ENCODE measurements at regions not wholly inside any gene's neighbourhood (a gene's known extent, or its start where the extent isn't known, plus 50 kb on each side); places are given as distances from the start of the nearest gene placed in this dataset.

- no peak for TF ChIP-seq CTCF (IDR thresholded peaks at IDR 0.05)
- POLR2A ChIA-PET: no interaction called here
- intact Hi-C loops (cut with micrococcal nuclease): no loop called here
- Mint-ChIP-seq H3K9me3 (peaks cover 17% of the 10 kb centered on the region), H3K27ac (no peak overlapping the region), H3K36me3 (ENCODE audit: low read depth) (peaks cover 2% of the 10 kb centered on the region), H3K4me3 (no peak overlapping the region), H3K27me3 (peaks cover 2% of the 10 kb centered on the region), H3K4me1 (no peaks in the 10 kb centered on the region)
- CTCF ChIA-PET: no interaction called here
- ATAC-seq (ENCODE audit: low read depth): no peak
- no peak for DNase-seq
These were observed 74.0 kb upstream of the SOX1 start for GRCh38 chr13:111992911-111993310.

- DNase-seq (no peak), ATAC-seq (ENCODE audit: low read depth) (no peak)
- TF ChIP-seq CTCF (IDR thresholded peaks at IDR 0.05): no peak
- peaks cover 2% of the 10 kb centered on the region for H3K27me3 Mint-ChIP-seq
- intact Hi-C loops (cut with micrococcal nuclease): no loop called here
- ChIA-PET POLR2A (no interaction called here), CTCF (no interaction called here)
- H3K27ac Mint-ChIP-seq: no peak overlapping the region
- H3K9me3 Mint-ChIP-seq: peaks cover 17% of the 10 kb centered on the region
- peaks cover 2% of the 10 kb centered on the region for H3K36me3 Mint-ChIP-seq (ENCODE audit: low read depth)
- H3K4me3 Mint-ChIP-seq: no peak overlapping the region
- no peaks in the 10 kb centered on the region for H3K4me1 Mint-ChIP-seq
These were observed 73.3 kb upstream of the SOX1 start for GRCh38 chr13:111993691-111994090.

GRCh38 chr13:111994578-111994977 lies 72.4 kb upstream of the SOX1 start:
- intact Hi-C loops (cut with micrococcal nuclease): no loop called here
- peaks cover 2% of the 10 kb centered on the region for H3K36me3 Mint-ChIP-seq (ENCODE audit: low read depth)
- no peak overlapping the region for H3K4me3 Mint-ChIP-seq
- no peak for TF ChIP-seq CTCF (IDR thresholded peaks at IDR 0.05)
- DNase-seq (no peak), ATAC-seq (ENCODE audit: low read depth) (no peak)
- no peak overlapping the region for H3K27ac Mint-ChIP-seq
- ChIA-PET CTCF (no interaction called here), POLR2A (no interaction called here)
- peaks cover 16% of the 10 kb centered on the region for H3K9me3 Mint-ChIP-seq
- no peaks in the 10 kb centered on the region for H3K4me1 Mint-ChIP-seq
- peaks cover 2% of the 10 kb centered on the region for H3K27me3 Mint-ChIP-seq

- intact Hi-C loops (cut with micrococcal nuclease): no loop called here
- POLR2A ChIA-PET: no interaction called here
- no peak for DNase-seq
- H3K4me3 Mint-ChIP-seq: no peak overlapping the region
- peaks cover 2% of the 10 kb centered on the region for H3K27me3 Mint-ChIP-seq
- no peaks in the 10 kb centered on the region for H3K9me3 Mint-ChIP-seq
- TF ChIP-seq CTCF (IDR thresholded peaks at IDR 0.05): no peak
- no peaks in the 10 kb centered on the region for H3K36me3 Mint-ChIP-seq (ENCODE audit: low read depth)
- H3K27ac Mint-ChIP-seq: no peak overlapping the region
- CTCF ChIA-PET: no interaction called here
- no peaks in the 10 kb centered on the region for H3K4me1 Mint-ChIP-seq
- ATAC-seq (ENCODE audit: low read depth): no peak
These were observed 67.6 kb upstream of the SOX1 start for GRCh38 chr13:111999352-111999751.

- Mint-ChIP-seq H3K36me3 (ENCODE audit: low read depth) (no peaks in the 10 kb centered on the region), H3K4me1 (no peaks in the 10 kb centered on the region), H3K4me3 (no peak overlapping the region), H3K27me3 (peaks cover 2% of the 10 kb centered on the region), H3K27ac (no peak overlapping the region), H3K9me3 (peaks cover 2% of the 10 kb centered on the region)
- no peak for ATAC-seq (ENCODE audit: low read depth)
- POLR2A ChIA-PET: no interaction called here
- intact Hi-C loops (cut with micrococcal nuclease): no loop called here
- CTCF ChIA-PET: no interaction called here
- no peak for DNase-seq
- TF ChIP-seq CTCF (IDR thresholded peaks at IDR 0.05): no peak
These were observed 66.1 kb upstream of the SOX1 start for GRCh38 chr13:112000888-112001287.
